GM12875 (cell line): ENCODE measurements at regions not wholly inside any gene's neighbourhood (a gene's known extent, or its start where the extent isn't known, plus 50 kb on each side); places are given as distances from the start of the nearest gene placed in this dataset.

Source experiments
- H3K4me3 ChIP-seq: one replicate; pipeline ENCODE4 v1.5.1; 2011; ENCODE audit warnings: low read depth, low read length, control low read depth
- CTCF ChIP-seq: IDR thresholded peaks from 2 replicates; pipeline ENCODE4 v1.5.1; 2011; ENCODE audit warnings: low read depth, mild to moderate bottlenecking, control low read depth, inconsistent platforms, low read length, moderate library complexity, borderline replicate concordance; ENCODE audit not compliant: insufficient read depth

- H3K4me3 ChIP-seq, result no peak overlapping the region
- TF ChIP-seq CTCF, result no peak
Measured at GRCh38 chr1:103917795-103918194, 168.1 kb downstream of the AMY1C start.

- no peak for TF ChIP-seq CTCF
- no peak overlapping the region for H3K4me3 ChIP-seq
Measured at GRCh38 chr1:103931891-103932290, 182.2 kb downstream of the AMY1C start.

GRCh38 chr1:103937763-103938357 lies 188.2 kb downstream of the AMY1C start:
- no peak for TF ChIP-seq CTCF
- no peak overlapping the region for H3K4me3 ChIP-seq

- no peak overlapping the region for H3K4me3 ChIP-seq
- TF ChIP-seq CTCF, result no peak
Measured at GRCh38 chr1:103941086-103941485, 191.4 kb downstream of the AMY1C start.

GRCh38 chr1:103942029-103942428 lies 192.3 kb downstream of the AMY1C start:
- H3K4me3 ChIP-seq, result no peak overlapping the region
- no peak for TF ChIP-seq CTCF

- H3K4me3 ChIP-seq, result no peak overlapping the region
- TF ChIP-seq CTCF, result no peak
Measured at GRCh38 chr1:103945774-103946173, 196.1 kb downstream of the AMY1C start.

GRCh38 chr1:103948526-103948925 lies 198.8 kb downstream of the AMY1C start:
- no peak for TF ChIP-seq CTCF
- H3K4me3 ChIP-seq, result no peak overlapping the region
